SJCRH30 (cell line): ENCODE measurements at regions not wholly inside any gene's neighbourhood (a gene's known extent, or its start where the extent isn't known, plus 50 kb on each side); places are given as distances from the start of the nearest gene placed in this dataset.
"Not testable (repeated sequence)": the region's sequence is repeated elsewhere in the genome, so short reads cannot be mapped to it uniquely, and the experiment has no call there.

Source experiments
- DNase-seq, 2 experiments: peaks; one replicate each; pipeline ENCODE4 v3.0.0-alpha.2; 2015 to 2020
- H3K27ac ChIP-seq: fragments of 250-450 bp; sonication (Bioruptor Pico); 2 replicates; pipeline ENCODE4 v1.5.1; 2020; ENCODE audit warnings: mild to moderate bottlenecking, moderate library complexity
- H3K27me3 ChIP-seq: fragments of 250-450 bp; sonication (Bioruptor Pico); 2 replicates; pipeline ENCODE4 v1.5.1; 2020; ENCODE audit warnings: mild to moderate bottlenecking, moderate library complexity
- H3K36me3 ChIP-seq: fragments of 250-450 bp; sonication (Bioruptor Pico); 2 replicates; pipeline ENCODE4 v1.5.1; 2020; ENCODE audit warnings: mild to moderate bottlenecking, moderate library complexity
- H3K4me1 ChIP-seq: fragments of 250-450 bp; sonication (Bioruptor Pico); 2 replicates; pipeline ENCODE4 v1.5.1; 2020; ENCODE audit warnings: mild to moderate bottlenecking, moderate library complexity
- H3K4me3 ChIP-seq: fragments of 250-450 bp; sonication (Bioruptor Pico); 2 replicates; pipeline ENCODE4 v1.5.1; 2020; ENCODE audit warnings: mild to moderate bottlenecking, moderate library complexity
- H3K9me3 ChIP-seq: fragments of 250-450 bp; sonication (Bioruptor Pico); replicated peaks from 2 replicates; pipeline ENCODE4 v1.5.1; 2020; ENCODE audit warnings: mild to moderate bottlenecking, moderate library complexity

GRCh38 chr5:75847561-75848021, 130.4 kb upstream of the POC5 start:
- Histone ChIP-seq H3K4me1 (no peaks in the 10 kb centered on the region), H3K27ac (no peak overlapping the region), H3K27me3 (peaks cover 4% of the 10 kb centered on the region; the same call in 1 of the 2 replicates), H3K4me3 (no peak overlapping the region), H3K36me3 (no peaks in the 10 kb centered on the region), H3K9me3 (no peaks in the 10 kb centered on the region)
- DNase-seq = no peak

- no peaks in the 10 kb centered on the region for H3K4me1 ChIP-seq
- H3K9me3 ChIP-seq = no peaks in the 10 kb centered on the region
- no peaks in the 10 kb centered on the region for H3K27me3 ChIP-seq
- no peaks in the 10 kb centered on the region for H3K36me3 ChIP-seq
- H3K4me3 ChIP-seq = no peak overlapping the region
- DNase-seq = no peak
- no peak overlapping the region for H3K27ac ChIP-seq
Observed at GRCh38 chr5:75844301-75844700, 127.1 kb upstream of the POC5 start.

- no peak for DNase-seq
- H3K4me1 ChIP-seq = no peaks in the 10 kb centered on the region
Observed at GRCh38 chr5:75843319-75843718, 126.1 kb upstream of the POC5 start.

GRCh38 chr5:75839547-75839946, 122.3 kb upstream of the POC5 start:
- no peaks in the 10 kb centered on the region for H3K36me3 ChIP-seq
- no peak overlapping the region for H3K27ac ChIP-seq
- no peaks in the 10 kb centered on the region for H3K9me3 ChIP-seq
- H3K4me3 ChIP-seq = no peak overlapping the region
- DNase-seq = no peak
- H3K27me3 ChIP-seq = no peaks in the 10 kb centered on the region
- H3K4me1 ChIP-seq = no peaks in the 10 kb centered on the region

More at GRCh38 chr5:75843319-75843718, 126.1 kb upstream of the POC5 start:
- H3K27me3 ChIP-seq = no peaks in the 10 kb centered on the region
- H3K4me3 ChIP-seq = no peak overlapping the region
- no peaks in the 10 kb centered on the region for H3K9me3 ChIP-seq
- H3K27ac ChIP-seq = no peak overlapping the region
- H3K36me3 ChIP-seq = no peaks in the 10 kb centered on the region

GRCh38 chr5:75837258-75837841, 120.1 kb upstream of the POC5 start:
- Histone ChIP-seq H3K27me3 (no peaks in the 10 kb centered on the region), H3K9me3 (no peaks in the 10 kb centered on the region), H3K27ac (no peak overlapping the region), H3K4me3 (no peak overlapping the region), H3K36me3 (no peaks in the 10 kb centered on the region), H3K4me1 (no peaks in the 10 kb centered on the region)
- DNase-seq = no peak

- no peaks in the 10 kb centered on the region for H3K9me3 ChIP-seq
- H3K4me3 ChIP-seq = no peak overlapping the region
- DNase-seq = no peak
- H3K27ac ChIP-seq = no peak overlapping the region
- H3K4me1 ChIP-seq = no peaks in the 10 kb centered on the region
- H3K27me3 ChIP-seq = 0 out of 2 replicates have a peak, but pooled peaks cover 3% of the 10 kb centered on the region
- H3K36me3 ChIP-seq = no peaks in the 10 kb centered on the region
Observed at GRCh38 chr5:75831561-75831960, 114.3 kb upstream of the POC5 start.

- 0 out of 2 replicates have a peak, but pooled peaks cover 3% of the 10 kb centered on the region for H3K27me3 ChIP-seq
- no peak for DNase-seq
- no peaks in the 10 kb centered on the region for H3K4me1 ChIP-seq
- no peak overlapping the region for H3K4me3 ChIP-seq
- no peaks in the 10 kb centered on the region for H3K9me3 ChIP-seq
- H3K36me3 ChIP-seq = no peaks in the 10 kb centered on the region
- H3K27ac ChIP-seq = no peak overlapping the region
Observed at GRCh38 chr5:75828029-75828428, 110.8 kb upstream of the POC5 start.

GRCh38 chr5:75824323-75824722, 107.1 kb upstream of the POC5 start:
- no peaks in the 10 kb centered on the region for H3K4me1 ChIP-seq
- no peak for DNase-seq
- no peak overlapping the region for H3K27ac ChIP-seq
- no peaks in the 10 kb centered on the region for H3K9me3 ChIP-seq
- no peaks in the 10 kb centered on the region for H3K36me3 ChIP-seq
- no peak overlapping the region for H3K4me3 ChIP-seq
- no peaks in the 10 kb centered on the region for H3K27me3 ChIP-seq

GRCh38 chr5:75823811-75824210, 106.6 kb upstream of the POC5 start:
- no peak overlapping the region for H3K4me3 ChIP-seq
- H3K4me1 ChIP-seq = no peaks in the 10 kb centered on the region
- H3K36me3 ChIP-seq = no peaks in the 10 kb centered on the region
- no peak for DNase-seq
- no peaks in the 10 kb centered on the region for H3K27me3 ChIP-seq
- H3K9me3 ChIP-seq = no peaks in the 10 kb centered on the region
- no peak overlapping the region for H3K27ac ChIP-seq

GRCh38 chr5:75818661-75819060, 101.4 kb upstream of the POC5 start:
- no peaks in the 10 kb centered on the region; the same call in 1 of the 2 replicates for H3K9me3 ChIP-seq
- H3K4me3 ChIP-seq = no peak overlapping the region
- no peaks in the 10 kb centered on the region for H3K27me3 ChIP-seq
- H3K4me1 ChIP-seq = no peaks in the 10 kb centered on the region
- no peaks in the 10 kb centered on the region for H3K36me3 ChIP-seq
- no peak overlapping the region for H3K27ac ChIP-seq
- DNase-seq = no peak

GRCh38 chr5:75799695-75800094, 82.5 kb upstream of the POC5 start:
- H3K27me3 ChIP-seq, H3K4me1 ChIP-seq, H3K36me3 ChIP-seq, DNase-seq, H3K4me3 ChIP-seq, H3K9me3 ChIP-seq, H3K27ac ChIP-seq: not testable (repeated sequence)

GRCh38 chr5:75769338-75769737, 52.1 kb upstream of the POC5 start:
- not testable (repeated sequence) for H3K36me3 ChIP-seq, H3K27me3 ChIP-seq, H3K4me1 ChIP-seq, DNase-seq, H3K9me3 ChIP-seq, H3K4me3 ChIP-seq, H3K27ac ChIP-seq
